ENCODE measurements at regions not wholly inside any gene's neighbourhood (a gene's known extent, or its start where the extent isn't known, plus 50 kb on each side); places are given as distances from the start of the nearest gene placed in this dataset.

DNA sequence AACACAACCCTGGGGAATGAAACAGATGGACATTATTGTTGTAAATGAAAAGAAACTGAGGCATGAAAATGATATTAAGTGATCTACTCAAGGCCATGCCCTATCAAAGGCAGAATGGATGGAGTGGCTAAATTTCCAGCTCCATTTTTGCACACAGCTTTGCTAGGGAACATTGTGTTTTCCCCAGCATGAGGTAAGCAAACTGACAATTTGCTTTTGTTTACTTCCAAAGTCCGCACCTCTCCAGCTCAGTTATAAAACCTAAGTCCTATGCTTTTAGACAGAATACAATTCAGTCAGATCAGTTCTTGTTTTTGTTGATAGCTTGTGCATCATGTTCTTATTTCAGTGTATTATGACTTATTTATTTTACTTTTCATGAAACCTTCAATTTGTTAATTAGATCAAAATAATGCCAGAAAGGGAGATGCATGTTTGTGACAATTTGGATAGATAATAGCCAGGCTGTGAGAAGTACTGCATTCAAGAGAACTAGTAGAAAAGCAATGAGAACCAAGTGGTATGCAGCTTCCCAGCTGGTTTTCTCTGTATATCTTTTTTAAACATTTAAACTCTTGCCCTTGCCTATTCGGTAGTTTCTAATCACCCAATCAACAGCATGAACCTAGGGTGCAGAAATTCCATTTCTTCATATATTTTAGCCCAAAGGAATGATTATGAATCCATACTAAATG is 380.8 kb downstream of the SPATA31D1 start:
- in situ Hi-C loops (cut with HindIII; ENCODE audit: low sequenced_read_pairs), result no loop called here
- no peak for DNase-seq (ENCODE audit: low read depth, low spot score)
- TF ChIP-seq, protein P1, sequence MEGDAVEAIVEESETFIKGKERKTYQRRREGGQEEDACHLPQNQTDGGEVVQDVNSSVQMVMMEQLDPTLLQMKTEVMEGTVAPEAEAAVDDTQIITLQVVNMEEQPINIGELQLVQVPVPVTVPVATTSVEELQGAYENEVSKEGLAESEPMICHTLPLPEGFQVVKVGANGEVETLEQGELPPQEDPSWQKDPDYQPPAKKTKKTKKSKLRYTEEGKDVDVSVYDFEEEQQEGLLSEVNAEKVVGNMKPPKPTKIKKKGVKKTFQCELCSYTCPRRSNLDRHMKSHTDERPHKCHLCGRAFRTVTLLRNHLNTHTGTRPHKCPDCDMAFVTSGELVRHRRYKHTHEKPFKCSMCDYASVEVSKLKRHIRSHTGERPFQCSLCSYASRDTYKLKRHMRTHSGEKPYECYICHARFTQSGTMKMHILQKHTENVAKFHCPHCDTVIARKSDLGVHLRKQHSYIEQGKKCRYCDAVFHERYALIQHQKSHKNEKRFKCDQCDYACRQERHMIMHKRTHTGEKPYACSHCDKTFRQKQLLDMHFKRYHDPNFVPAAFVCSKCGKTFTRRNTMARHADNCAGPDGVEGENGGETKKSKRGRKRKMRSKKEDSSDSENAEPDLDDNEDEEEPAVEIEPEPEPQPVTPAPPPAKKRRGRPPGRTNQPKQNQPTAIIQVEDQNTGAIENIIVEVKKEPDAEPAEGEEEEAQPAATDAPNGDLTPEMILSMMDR (IDR thresholded peaks at IDR 0.05; ENCODE audit: low read depth, low read length), result no peak
- no peak overlapping the region for H3K4me3 ChIP-seq (ENCODE audit: low read depth, low read length)

DNA sequence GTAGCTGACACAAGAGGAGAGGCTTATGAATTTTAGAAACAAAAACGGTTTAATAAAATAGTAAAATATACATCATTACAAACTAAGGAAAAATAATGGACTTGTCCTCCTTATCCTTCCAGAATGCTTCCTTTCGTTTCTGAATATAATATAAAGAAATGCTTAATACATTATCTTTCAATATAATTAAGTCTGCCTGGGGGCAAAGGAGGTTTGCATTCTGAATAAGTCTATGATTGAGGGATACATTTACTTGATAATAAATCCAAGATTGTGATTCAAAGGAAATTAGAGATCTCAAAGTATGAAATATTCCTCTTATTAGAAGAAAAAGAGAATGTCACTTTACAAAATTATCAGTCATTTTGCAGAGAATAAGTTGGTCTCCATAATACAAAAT is 386.5 kb downstream of the SPATA31D1 start:
- DNase-seq (ENCODE audit: low read depth, low spot score), result no peak

DNA sequence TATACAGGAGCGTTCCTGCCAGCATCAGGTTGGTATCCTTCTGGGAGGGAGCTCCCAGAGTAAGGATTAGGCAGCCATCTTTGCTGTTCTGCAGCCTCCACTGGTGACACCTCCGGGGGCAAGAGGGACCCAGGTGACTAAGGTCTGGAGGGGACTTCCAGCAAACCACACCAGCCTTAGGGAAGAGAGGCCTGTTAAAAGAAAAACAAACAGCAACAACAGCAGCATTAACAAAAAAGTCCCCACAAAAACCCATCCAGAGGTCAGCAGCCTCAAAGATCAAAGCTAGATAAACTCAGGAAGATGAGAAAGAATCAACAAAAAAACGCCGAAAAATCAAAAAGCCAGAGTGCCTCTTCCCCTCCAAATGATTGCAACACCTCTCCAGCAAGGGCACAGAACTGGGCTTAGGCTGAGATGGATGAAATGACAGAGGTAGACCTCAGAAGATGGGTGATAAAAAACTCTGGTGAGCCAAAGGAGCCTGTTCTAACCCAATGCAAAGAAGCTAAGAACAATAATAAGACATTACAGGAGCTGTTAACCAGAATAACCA is 388.2 kb downstream of the SPATA31D1 start:
- no peak for DNase-seq (ENCODE audit: low read depth, low spot score)
- H3K4me3 ChIP-seq (ENCODE audit: low read depth, low read length), result no peak overlapping the region
- TF ChIP-seq, protein P1 (IDR thresholded peaks at IDR 0.05; ENCODE audit: low read depth, low read length), result no peak
- in situ Hi-C loops (cut with HindIII; ENCODE audit: low sequenced_read_pairs), result no loop called here

More for the DNA sequence above, 386.5 kb downstream of the SPATA31D1 start:
- H3K4me3 ChIP-seq (ENCODE audit: low read depth, low read length), result no peak overlapping the region
- TF ChIP-seq, protein P1 (IDR thresholded peaks at IDR 0.05; ENCODE audit: low read depth, low read length), result no peak
- in situ Hi-C loops (cut with HindIII; ENCODE audit: low sequenced_read_pairs), result no loop called here

DNA sequence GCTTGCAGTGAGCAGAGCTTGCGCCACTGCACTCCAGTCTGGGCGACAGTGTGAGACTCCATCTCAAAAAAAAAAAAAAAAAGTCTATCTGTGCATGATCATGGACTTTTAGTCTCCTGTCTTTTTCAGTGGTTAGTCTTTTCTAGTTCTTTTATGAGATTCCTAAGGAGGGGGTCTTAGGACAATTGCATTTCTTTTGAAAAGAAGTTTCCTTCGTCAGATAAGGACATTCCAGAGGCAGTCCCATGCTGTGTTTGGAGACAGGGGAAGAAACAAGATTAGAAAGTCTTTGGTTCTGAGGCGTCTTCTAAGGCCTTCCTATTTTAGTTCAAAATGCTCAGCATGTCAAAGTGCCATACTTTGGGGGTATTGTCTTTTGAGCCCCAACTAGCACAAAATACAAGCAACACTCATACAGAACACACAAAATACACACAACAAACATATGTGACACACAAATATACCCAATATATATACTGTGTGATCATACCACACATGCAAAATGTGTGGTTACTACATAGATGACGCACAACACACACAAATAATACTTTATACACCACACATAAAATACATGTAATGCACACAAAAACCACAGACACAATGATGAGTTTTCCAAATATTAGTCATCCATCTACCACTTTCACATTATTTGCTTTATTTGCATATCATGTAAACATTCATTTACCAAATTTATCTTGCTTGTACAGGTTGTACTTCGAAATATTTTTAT is 394.5 kb downstream of the SPATA31D1 start:
- no peak overlapping the region for H3K4me3 ChIP-seq (ENCODE audit: low read depth, low read length)
- in situ Hi-C loops (cut with HindIII; ENCODE audit: low sequenced_read_pairs), result no loop called here
- DNase-seq (ENCODE audit: low read depth, low spot score), result no peak
- TF ChIP-seq, protein P1 (IDR thresholded peaks at IDR 0.05; ENCODE audit: low read depth, low read length), result no peak

DNA sequence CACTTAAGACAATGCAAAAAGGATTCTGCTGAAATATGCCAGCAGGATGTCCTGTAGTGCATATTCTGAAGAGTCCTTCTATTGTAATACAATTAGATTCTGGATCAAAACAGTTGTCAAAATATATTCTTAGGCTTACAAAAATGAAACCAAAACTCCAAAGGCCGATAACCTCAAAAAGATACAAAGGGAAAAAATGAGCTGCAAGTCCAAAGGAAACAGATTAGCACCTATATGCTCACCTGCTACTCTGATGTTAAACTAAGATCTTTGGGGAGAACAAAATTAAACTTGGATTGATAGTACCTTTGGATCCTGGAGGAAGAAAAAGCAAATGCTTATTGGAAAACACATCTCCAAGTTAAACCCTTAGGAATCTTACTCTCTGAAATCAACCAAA is 397.1 kb downstream of the SPATA31D1 start:
- TF ChIP-seq, protein P1 (IDR thresholded peaks at IDR 0.05; ENCODE audit: low read depth, low read length), result no peak
- H3K4me3 ChIP-seq (ENCODE audit: low read depth, low read length), result no peak overlapping the region
- in situ Hi-C loops (cut with HindIII; ENCODE audit: low sequenced_read_pairs), result no loop called here
- no peak for DNase-seq (ENCODE audit: low read depth, low spot score)

DNA sequence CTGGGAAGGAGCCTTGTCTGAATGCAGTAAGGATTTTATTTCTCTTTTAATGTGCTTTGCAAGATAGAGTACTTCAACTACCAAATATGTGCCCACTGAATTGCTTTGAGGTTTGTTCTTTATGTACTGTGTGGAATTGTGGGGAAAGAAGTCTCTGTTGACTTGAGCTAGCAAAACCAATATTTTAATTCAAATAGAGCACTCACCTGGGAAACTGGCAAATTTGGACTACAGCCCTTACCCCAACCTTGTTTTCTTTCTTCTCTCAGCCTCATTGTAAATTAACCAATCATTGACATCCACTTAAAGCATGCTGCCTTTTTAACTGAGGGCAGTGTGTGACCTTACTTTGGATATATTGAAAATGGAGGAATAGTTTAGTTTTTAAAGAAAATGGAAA is 409.0 kb downstream of the SPATA31D1 start:
- in situ Hi-C loops (cut with HindIII; ENCODE audit: low sequenced_read_pairs), result no loop called here
- H3K4me3 ChIP-seq (ENCODE audit: low read depth, low read length), result no peak overlapping the region
- TF ChIP-seq, protein P1 (IDR thresholded peaks at IDR 0.05; ENCODE audit: low read depth, low read length), result no peak
- DNase-seq (ENCODE audit: low read depth, low spot score), result no peak

Data from astrocyte of the spinal cord (primary cell).